Activated CD4-positive, alpha-beta memory T cell treated with anti-CD3 and anti-CD28 coated beads for 36 hours (primary cell): ENCODE measurements at regions not wholly inside any gene's neighbourhood (a gene's known extent, or its start where the extent isn't known, plus 50 kb on each side); places are given as distances from the start of the nearest gene placed in this dataset.
"Not testable (repeated sequence)": the region's sequence is repeated elsewhere in the genome, so short reads cannot be mapped to it uniquely, and the experiment has no call there.

Source experiments
- CTCF ChIA-PET: fragments of 350-600 bp; sonication (Branson Sonifier 250); formaldehyde crosslinking; loops from one replicate; lab custom pipeline; 2021; ENCODE audit warnings: antibody characterized with exemption, inconsistent platforms; lab: Charles Lee
- POLR2A ChIA-PET: fragments of 350-600 bp; sonication (Branson Sonifier 250); formaldehyde crosslinking; loops from one replicate; lab custom pipeline; 2021; ENCODE audit warnings: antibody characterized with exemption; lab: Charles Lee
- DNase-seq: peaks from one replicate; pipeline ENCODE4 v3.0.0-alpha.2; 2020
- H3K27ac Mint-ChIP-seq: one replicate; pipeline ENCODE4 v1.8.0; 2021; ENCODE audit warnings: mixed read lengths
- H3K27me3 Mint-ChIP-seq: one replicate; pipeline ENCODE4 v1.8.0; 2021; ENCODE audit warnings: mixed read lengths
- H3K36me3 Mint-ChIP-seq: one replicate; pipeline ENCODE4 v1.8.0; 2021; ENCODE audit warnings: mixed read lengths
- H3K4me1 Mint-ChIP-seq: one replicate; pipeline ENCODE4 v1.8.0; 2021; ENCODE audit warnings: low read depth, mixed read lengths
- H3K4me3 Mint-ChIP-seq: one replicate; pipeline ENCODE4 v1.8.0; 2021; ENCODE audit warnings: mild to moderate bottlenecking, mixed read lengths
- H3K9me3 Mint-ChIP-seq: one replicate; pipeline ENCODE4 v1.8.0; 2021; ENCODE audit warnings: mixed read lengths
- intact Hi-C: fragments of 100-400 bp; cut with micrococcal nuclease; formaldehyde crosslinking; loops from one replicate; pipeline ENCODE4 v1.15.1; 2023

- H3K4me3 Mint-ChIP-seq, H3K4me1 Mint-ChIP-seq, H3K27ac Mint-ChIP-seq, DNase-seq, H3K27me3 Mint-ChIP-seq, CTCF ChIA-PET, intact Hi-C loops, POLR2A ChIA-PET: not testable (repeated sequence)
- Mint-ChIP-seq H3K9me3 (peaks cover 59% of the 10 kb centered on the region), H3K36me3 (peaks cover 47% of the 10 kb centered on the region)
Observed at GRCh38 chr7:149572920-149573319, 75.3 kb upstream of the ZNF746 start.

GRCh38 chr7:149570784-149571183 lies 73.2 kb upstream of the ZNF746 start:
- no peaks in the 10 kb centered on the region for H3K27me3 Mint-ChIP-seq
- CTCF ChIA-PET, result no interaction called here
- H3K4me1 Mint-ChIP-seq, result peaks cover 6% of the 10 kb centered on the region
- H3K9me3 Mint-ChIP-seq, result peaks cover 41% of the 10 kb centered on the region
- peaks cover 62% of the 10 kb centered on the region for H3K36me3 Mint-ChIP-seq
- H3K27ac Mint-ChIP-seq, result no peak overlapping the region
- intact Hi-C loops, result no loop called here
- POLR2A ChIA-PET, result no interaction called here
- no peak overlapping the region for H3K4me3 Mint-ChIP-seq
- DNase-seq, result no peak

GRCh38 chr7:149569726-149570422 lies 72.3 kb upstream of the ZNF746 start:
- CTCF ChIA-PET, result interaction anchor here (1.7 kb wide), 1 partner anchor 93 kb away, joined by 4 read pairs; no protein-coding TSS in a partner anchor
- no peak overlapping the region for H3K27ac Mint-ChIP-seq
- no peak for DNase-seq
- POLR2A ChIA-PET, result no interaction called here
- no peaks in the 10 kb centered on the region for H3K27me3 Mint-ChIP-seq
- H3K36me3 Mint-ChIP-seq, result peaks cover 68% of the 10 kb centered on the region
- H3K9me3 Mint-ChIP-seq, result peaks cover 37% of the 10 kb centered on the region
- H3K4me1 Mint-ChIP-seq, result peaks cover 11% of the 10 kb centered on the region
- no peak overlapping the region for H3K4me3 Mint-ChIP-seq
- intact Hi-C loops, result no loop called here

- POLR2A ChIA-PET, result no interaction called here
- Mint-ChIP-seq H3K27me3 (no peaks in the 10 kb centered on the region), H3K27ac (no peak overlapping the region), H3K36me3 (peaks cover 66% of the 10 kb centered on the region), H3K4me3 (no peak overlapping the region), H3K4me1 (peaks cover 13% of the 10 kb centered on the region), H3K9me3 (peaks cover 31% of the 10 kb centered on the region)
- no peak for DNase-seq
- intact Hi-C loops, result no loop called here
- CTCF ChIA-PET, result interaction anchor here (1.7 kb wide), 1 partner anchor 93 kb away, joined by 4 read pairs; no protein-coding TSS in a partner anchor
Observed at GRCh38 chr7:149569025-149569725, 71.6 kb upstream of the ZNF746 start.

GRCh38 chr7:149568218-149568617 lies 70.6 kb upstream of the ZNF746 start:
- ChIA-PET CTCF (interaction anchor here (1.7 kb wide), 1 partner anchor 94 kb away, joined by 4 read pairs; no protein-coding TSS in a partner anchor), POLR2A (no interaction called here)
- intact Hi-C loops, result no loop called here
- Mint-ChIP-seq H3K27me3 (no peaks in the 10 kb centered on the region), H3K4me1 (peaks cover 13% of the 10 kb centered on the region), H3K36me3 (peaks cover 65% of the 10 kb centered on the region), H3K9me3 (peaks cover 23% of the 10 kb centered on the region), H3K27ac (no peak overlapping the region), H3K4me3 (no peak overlapping the region)
- no peak for DNase-seq

GRCh38 chr7:149566103-149566502 lies 68.5 kb upstream of the ZNF746 start:
- Mint-ChIP-seq H3K4me1 (peaks cover 13% of the 10 kb centered on the region), H3K27me3 (no peaks in the 10 kb centered on the region), H3K36me3 (peaks cover 53% of the 10 kb centered on the region), H3K27ac (no peak overlapping the region), H3K4me3 (no peak overlapping the region), H3K9me3 (peaks cover 14% of the 10 kb centered on the region)
- ChIA-PET POLR2A (no interaction called here), CTCF (no interaction called here)
- intact Hi-C loops, result no loop called here
- no peak for DNase-seq

GRCh38 chr7:149565096-149565382 lies 67.4 kb upstream of the ZNF746 start:
- CTCF ChIA-PET, result no interaction called here
- no peak for DNase-seq
- no peaks in the 10 kb centered on the region for H3K27me3 Mint-ChIP-seq
- intact Hi-C loops, result no loop called here
- POLR2A ChIA-PET, result no interaction called here
- H3K9me3 Mint-ChIP-seq, result peaks cover 9% of the 10 kb centered on the region
- H3K27ac Mint-ChIP-seq, result no peak overlapping the region
- peaks cover 53% of the 10 kb centered on the region for H3K36me3 Mint-ChIP-seq
- H3K4me3 Mint-ChIP-seq, result no peak overlapping the region
- peaks cover 13% of the 10 kb centered on the region for H3K4me1 Mint-ChIP-seq

- Mint-ChIP-seq H3K4me1 (peaks cover 15% of the 10 kb centered on the region), H3K9me3 (peaks cover 4% of the 10 kb centered on the region), H3K27ac (no peak overlapping the region), H3K36me3 (peaks cover 48% of the 10 kb centered on the region), H3K27me3 (no peaks in the 10 kb centered on the region), H3K4me3 (no peak overlapping the region)
- POLR2A ChIA-PET, result no interaction called here
- no peak for DNase-seq
- CTCF ChIA-PET, result no interaction called here
- intact Hi-C loops, result no loop called here
Observed at GRCh38 chr7:149564340-149565095, 66.9 kb upstream of the ZNF746 start.

- Mint-ChIP-seq H3K4me1 (peaks cover 15% of the 10 kb centered on the region), H3K27ac (no peak overlapping the region), H3K36me3 (peaks cover 33% of the 10 kb centered on the region), H3K4me3 (no peak overlapping the region), H3K9me3 (no peaks in the 10 kb centered on the region), H3K27me3 (no peaks in the 10 kb centered on the region)
- intact Hi-C loops, result no loop called here
- CTCF ChIA-PET, result no interaction called here
- DNase-seq, result no peak
- POLR2A ChIA-PET, result no interaction called here
Observed at GRCh38 chr7:149562602-149563001, 65.0 kb upstream of the ZNF746 start.

- CTCF ChIA-PET, result no interaction called here
- H3K4me3 Mint-ChIP-seq, result no peak overlapping the region
- POLR2A ChIA-PET, result no interaction called here
- intact Hi-C loops, result no loop called here
- H3K9me3 Mint-ChIP-seq, result no peaks in the 10 kb centered on the region
- no peaks in the 10 kb centered on the region for H3K27me3 Mint-ChIP-seq
- H3K4me1 Mint-ChIP-seq, result peaks cover 11% of the 10 kb centered on the region
- DNase-seq, result no peak
- H3K27ac Mint-ChIP-seq, result no peak overlapping the region
- H3K36me3 Mint-ChIP-seq, result peaks cover 25% of the 10 kb centered on the region
Observed at GRCh38 chr7:149561072-149561471, 63.5 kb upstream of the ZNF746 start.

- H3K4me1 Mint-ChIP-seq, result peaks cover 2% of the 10 kb centered on the region
- CTCF ChIA-PET, result no interaction called here
- no peak overlapping the region for H3K4me3 Mint-ChIP-seq
- no peak overlapping the region for H3K27ac Mint-ChIP-seq
- H3K36me3 Mint-ChIP-seq, result peaks cover 18% of the 10 kb centered on the region
- POLR2A ChIA-PET, result no interaction called here
- H3K9me3 Mint-ChIP-seq, result no peaks in the 10 kb centered on the region
- no peaks in the 10 kb centered on the region for H3K27me3 Mint-ChIP-seq
- no peak for DNase-seq
- intact Hi-C loops, result no loop called here
Observed at GRCh38 chr7:149559711-149560110, 62.1 kb upstream of the ZNF746 start.

- intact Hi-C loops, result no loop called here
- Mint-ChIP-seq H3K27me3 (no peaks in the 10 kb centered on the region), H3K36me3 (peaks cover 17% of the 10 kb centered on the region), H3K27ac (no peak overlapping the region), H3K4me3 (no peak overlapping the region), H3K4me1 (peaks cover 2% of the 10 kb centered on the region), H3K9me3 (no peaks in the 10 kb centered on the region)
- ChIA-PET POLR2A (interaction anchor here (0.6 kb wide), 1 partner anchor 1980 kb away, joined by 3 read pairs; no protein-coding TSS in a partner anchor), CTCF (no interaction called here)
- no peak for DNase-seq
Observed at GRCh38 chr7:149558149-149558861, 60.7 kb upstream of the ZNF746 start.
